ENCODE measurements at regions not wholly inside any gene's neighbourhood (a gene's known extent, or its start where the extent isn't known, plus 50 kb on each side); places are given as distances from the start of the nearest gene placed in this dataset.

DNA sequence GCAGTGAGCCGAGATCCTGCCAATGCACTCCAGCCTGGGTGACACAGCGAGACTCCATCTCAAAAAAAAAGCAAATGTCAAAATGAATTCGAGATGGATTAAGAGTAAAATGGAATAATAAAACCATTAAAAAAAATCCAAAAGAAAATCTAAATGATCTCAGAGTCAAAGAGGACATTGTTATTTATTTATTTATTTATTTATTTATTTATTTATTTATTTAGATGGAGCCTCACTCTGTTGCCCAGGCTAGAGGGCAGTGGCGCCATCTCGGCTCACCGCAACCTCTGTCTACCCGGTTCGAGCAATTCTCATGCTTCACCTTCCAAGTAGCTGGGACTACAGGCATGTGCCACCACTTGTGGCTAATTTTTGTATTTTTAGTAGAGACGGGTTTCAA is 349.2 kb downstream of the ANKRD30A start:
- TF ChIP-seq TCF7 (IDR thresholded peaks at IDR 0.05; ENCODE audit: low read depth) (no peak), YY1 (IDR thresholded peaks at IDR 0.05; ENCODE audit: insufficient read depth, insufficient replicate concordance, low read depth, low read length) (no peak), CHD4 (IDR thresholded peaks at IDR 0.05; ENCODE audit: borderline replicate concordance, low read length) (no peak), ZNF331 (CRISPR knock-in tag; IDR thresholded peaks at IDR 0.05) (no peak), EZH2 (conservative IDR thresholded peaks at IDR 0.05; ENCODE audit: low read depth, low read length) (no peak), RXRA (CRISPR knock-in tag; IDR thresholded peaks at IDR 0.05) (no peak), SMARCC2 (IDR thresholded peaks at IDR 0.05) (no peak)
- TF ChIP-seq, protein P1, sequence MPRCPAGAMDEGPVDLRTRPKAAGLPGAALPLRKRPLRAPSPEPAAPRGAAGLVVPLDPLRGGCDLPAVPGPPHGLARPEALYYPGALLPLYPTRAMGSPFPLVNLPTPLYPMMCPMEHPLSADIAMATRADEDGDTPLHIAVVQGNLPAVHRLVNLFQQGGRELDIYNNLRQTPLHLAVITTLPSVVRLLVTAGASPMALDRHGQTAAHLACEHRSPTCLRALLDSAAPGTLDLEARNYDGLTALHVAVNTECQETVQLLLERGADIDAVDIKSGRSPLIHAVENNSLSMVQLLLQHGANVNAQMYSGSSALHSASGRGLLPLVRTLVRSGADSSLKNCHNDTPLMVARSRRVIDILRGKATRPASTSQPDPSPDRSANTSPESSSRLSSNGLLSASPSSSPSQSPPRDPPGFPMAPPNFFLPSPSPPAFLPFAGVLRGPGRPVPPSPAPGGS (CRISPR knock-in tag; IDR thresholded peaks at IDR 0.05) = no peak

Data from HepG2 (cell line).